GM12878 (cell line): ENCODE measurements at regions not wholly inside any gene's neighbourhood (a gene's known extent, or its start where the extent isn't known, plus 50 kb on each side); places are given as distances from the start of the nearest gene placed in this dataset.

Experiments used
- ATAC-seq: fragments of 200-7000 bp; cut with Tn5 transposase; 3 replicates; pipeline ENCODE4 v1.9.1; 2020; ENCODE audit warnings: mild to moderate bottlenecking, moderate library complexity
- BruUV-seq: library from RNA; stranded (reverse); fragments of 400-500 nt; replicated peaks from 2 replicates; lab custom pipeline; 2021; lab: Mats Ljungman, UMichigan
- CTCF ChIA-PET: fragments of 300-600 bp; sonication (Branson Sonifier 250); formaldehyde crosslinking; extraction: SDS; loops from one replicate; lab custom pipeline; 2021; ENCODE audit warnings: inconsistent platforms; lab: Yijun Ruan, JAX
- POLR2A ChIA-PET: fragments of 350-600 bp; formaldehyde crosslinking; extraction: SDS; loops from one replicate; lab custom pipeline; 2021; ENCODE audit warnings: inconsistent platforms; lab: Charles Lee
- RAD21 ChIA-PET: fragments of 300-600 bp; sonication (Branson Sonifier 250); formaldehyde crosslinking; loops from one replicate; lab custom pipeline; 2023; ENCODE audit warnings: antibody characterized with exemption; ENCODE audit not compliant: unreplicated experiment; lab: Charles Lee
- SMC1A ChIA-PET: fragments of 300-600 bp; sonication (Branson Sonifier 250); formaldehyde crosslinking; loops from one replicate; lab custom pipeline; 2023; ENCODE audit not compliant: unreplicated experiment, uncharacterized antibody; lab: Charles Lee
- DNase-seq: peaks from one replicate; pipeline ENCODE4 v3.0.0-alpha.2; 2011; ENCODE audit warnings: low read depth, low spot score
- FAIRE-seq: peaks from 3 replicates; lab custom pipeline; 2011; peaks lifted over from hg19 to GRCh38; lab: Jason Lieb, UNC
- H2AFZ ChIP-seq: 2 replicates; pipeline ENCODE4 v1.6.0; 2011; ENCODE audit warnings: low read depth, low read length, control low read depth; ENCODE audit not compliant: control insufficient read depth
- H3K27ac ChIP-seq: 2 replicates; pipeline ENCODE4 v1.5.1; 2011; ENCODE audit warnings: control low read depth; ENCODE audit not compliant: control insufficient read depth, insufficient read depth
- H3K27me3 ChIP-seq, 2 experiments: replicated peaks in 1 of 2; 2 replicates each; pipeline versions ENCODE4 v1.6.0 to v1.6.1; 2011; ENCODE audit warnings: low read length in 1 of 2; ENCODE audit not compliant: control insufficient read depth in 2 of 2, insufficient read depth in 2 of 2
- H3K36me3 ChIP-seq, 2 experiments: 2 replicates each; pipeline ENCODE4 v1.5.1; 2011; ENCODE audit warnings: low read length in 1 of 2; ENCODE audit not compliant: control insufficient read depth in 2 of 2, insufficient read depth in 2 of 2
- H3K4me1 ChIP-seq: 2 replicates; pipeline ENCODE4 v1.6.1; 2011; ENCODE audit warnings: mild to moderate bottlenecking, low read length, moderate library complexity, mixed read lengths; ENCODE audit not compliant: control insufficient read depth, insufficient read depth
- H3K4me2 ChIP-seq: 2 replicates; pipeline ENCODE4 v1.6.0; 2011; ENCODE audit warnings: control low read depth; ENCODE audit not compliant: control insufficient read depth, insufficient read depth
- H3K4me3 ChIP-seq: fragments of 200-600 bp; sonication (generic); 2 replicates; pipeline ENCODE4 v1.5.1; 2016
- H3K79me2 ChIP-seq: 2 replicates; pipeline ENCODE4 v1.6.0; 2011; ENCODE audit warnings: low read length; ENCODE audit not compliant: control insufficient read depth, insufficient read depth
- H3K9ac ChIP-seq: 2 replicates; pipeline ENCODE4 v1.8.0; 2011; ENCODE audit warnings: low read length, control low read depth, mixed read lengths; ENCODE audit not compliant: control insufficient read depth, insufficient read depth
- H3K9me3 ChIP-seq: replicated peaks from 3 replicates; pipeline ENCODE4 v1.5.1; 2011; ENCODE audit warnings: mild to moderate bottlenecking, low read length; ENCODE audit not compliant: control insufficient read depth, insufficient read depth
- H4K20me1 ChIP-seq: 2 replicates; pipeline ENCODE4 v1.6.0; 2011; ENCODE audit not compliant: control insufficient read depth, insufficient read depth
- ASH2L ChIP-seq: fragments of 300-600, 200-600 bp; sonication (generic); IDR thresholded peaks from 2 replicates; pipeline ENCODE4 v1.6.1; 2017; ENCODE audit warnings: low read depth, mild to moderate bottlenecking, borderline replicate concordance
- E2F4 ChIP-seq: IDR thresholded peaks from 2 replicates; pipeline ENCODE4 v1.6.1; 2012; ENCODE audit warnings: low read depth, low read length, improper control_type of control experiment
- EED ChIP-seq: sonication (generic); IDR thresholded peaks from 2 replicates; pipeline ENCODE4 v1.6.1; 2016; ENCODE audit warnings: antibody characterized with exemption, low read depth
- IKZF1 ChIP-seq: fragments of 450-650 bp; conservative IDR thresholded peaks from 2 replicates; pipeline ENCODE4 v1.6.1; 2017; ENCODE audit warnings: antibody characterized with exemption, mild to moderate bottlenecking
- JUNB ChIP-seq: IDR thresholded peaks from 2 replicates; pipeline ENCODE4 v1.6.1; 2016; ENCODE audit warnings: antibody characterized with exemption, mild to moderate bottlenecking
- MYB ChIP-seq: fragments of 150-350 bp; IDR thresholded peaks from 2 replicates; pipeline ENCODE4 v1.6.1; 2014; ENCODE audit warnings: mild to moderate bottlenecking, low read depth, low read length, borderline replicate concordance
- NR2C2 ChIP-seq: IDR thresholded peaks from 2 replicates; pipeline ENCODE4 v1.6.1; 2011; ENCODE audit warnings: borderline replicate concordance, low read depth; ENCODE audit not compliant: control insufficient read depth, insufficient read length
- PRDM15 ChIP-seq: fragments of 450-650 bp; formaldehyde crosslinking; IDR thresholded peaks from 2 replicates; pipeline ENCODE4 v1.4.0; 2020; ENCODE audit warnings: mild to moderate bottlenecking, moderate library complexity
- SIX5 ChIP-seq: IDR thresholded peaks from 2 replicates; pipeline ENCODE4 v1.6.1; 2011; ENCODE audit warnings: mild to moderate bottlenecking, low read depth, low read length, moderate library complexity; ENCODE audit not compliant: severe bottlenecking
- ZBED1 ChIP-seq: IDR thresholded peaks from 2 replicates; pipeline ENCODE4 v1.6.1; 2016; ENCODE audit warnings: borderline replicate concordance
- ZNF217 ChIP-seq: fragments of 450-650 bp; IDR thresholded peaks from 2 replicates; pipeline ENCODE4 v1.6.1; 2017; ENCODE audit warnings: antibody characterized with exemption, mild to moderate bottlenecking
- WGBS: methylation state at CpG from one replicate; pipeline ENCODE4 v1.1.6; 2016; ENCODE audit warnings: low lambda C conversion rate; ENCODE audit not compliant: insufficient replicate concordance, insufficient coverage; ENCODE audit errors: missing lambda C conversion rate; 5-methylcytosine and 5-hydroxymethylcytosine counted together
- in situ Hi-C: fragments of 300-500 bp; cut with MboI; formaldehyde crosslinking; loops from 9 replicates; pipeline ENCODE4 v1.14.3; 2018; ENCODE audit warnings: mixed read lengths
- intact Hi-C: fragments of 100-400 bp; cut with micrococcal nuclease; formaldehyde crosslinking; loops from one replicate; pipeline ENCODE4 v1.14.2; 2022; ENCODE audit not compliant: unreplicated experiment

DNA sequence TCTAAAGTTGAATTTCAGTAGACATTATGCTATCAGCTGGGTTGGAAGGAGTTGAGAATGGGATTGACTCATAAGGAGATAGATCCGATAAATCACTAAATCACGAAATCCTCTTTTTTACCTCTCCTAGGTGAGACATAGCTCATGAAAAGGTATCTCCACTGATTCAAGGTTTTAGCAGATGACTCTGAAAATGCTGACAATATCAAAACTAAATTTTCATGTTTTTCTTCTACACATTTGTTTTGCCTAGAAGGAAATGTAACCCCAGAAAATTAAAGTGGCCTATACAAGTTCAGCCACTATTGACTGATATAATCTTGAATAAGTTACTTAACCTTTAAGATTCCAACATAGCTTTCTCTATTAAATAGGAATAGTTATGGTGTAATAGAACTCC lies 82.2 kb upstream of the VWDE start:
- H3K36me3 ChIP-seq: no peaks in the 10 kb centered on the region
- CTCF ChIA-PET: interaction anchor here (5.0 kb wide), 1 partner anchor 27 kb away, joined by 33 read pairs; no protein-coding TSS in a partner anchor
- no peaks in the 10 kb centered on the region for H3K9me3 ChIP-seq
- H3K4me2 ChIP-seq: no peak overlapping the region
- H3K79me2 ChIP-seq: no peaks in the 10 kb centered on the region
- RAD21 ChIA-PET: interaction anchor here (1.0 kb wide), 1 partner anchor 27 kb away, joined by 3 read pairs; no protein-coding TSS in a partner anchor
- BruUV-seq: no TSS peak
- TF ChIP-seq E2F4: no peak
- no peak overlapping the region for H3K4me3 ChIP-seq
- WGBS: 58% methylated on average over 2 of the region's 2 CpGs
- DNase-seq (no peak), FAIRE-seq (no peak), ATAC-seq (no peak)
- intact Hi-C loops: no loop called here
- no peaks in the 10 kb centered on the region for H4K20me1 ChIP-seq
- SMC1A ChIA-PET: no interaction called here
- H3K4me1 ChIP-seq: no peaks in the 10 kb centered on the region
- POLR2A ChIA-PET: no interaction called here
- H3K27me3 ChIP-seq: no peaks in the 10 kb centered on the region
- no peak overlapping the region for H2AFZ ChIP-seq
- in situ Hi-C loops: loop anchor here (25.0 kb wide), 1 partner anchor 424 kb away; no protein-coding TSS in a partner anchor
- no peak overlapping the region for H3K27ac ChIP-seq
- H3K9ac ChIP-seq: no peak overlapping the region

DNA sequence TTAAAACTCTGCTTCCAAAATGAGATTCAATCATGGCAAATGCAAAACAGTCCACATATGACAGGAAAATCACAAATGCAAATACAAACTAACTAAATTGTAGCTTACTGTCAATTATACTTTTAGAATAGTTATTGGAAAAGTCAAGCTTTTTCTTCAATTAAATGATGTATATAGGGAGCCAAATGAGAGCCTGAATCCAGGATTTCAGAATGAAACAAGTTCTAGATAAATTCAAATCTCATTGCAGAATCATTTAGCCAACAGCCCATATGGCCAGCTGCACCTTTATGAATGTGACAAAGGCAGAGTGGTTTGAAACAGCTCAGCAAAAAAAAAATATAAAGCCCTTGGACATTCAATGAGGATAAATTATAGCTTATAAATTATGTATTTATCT lies 82.2 kb upstream of the SCIN start:
- in situ Hi-C loops (loop anchor here (25.0 kb wide), 1 partner anchor 426 kb away; no protein-coding TSS in a partner anchor), intact Hi-C loops (no loop called here)
- no peak for FAIRE-seq
- ATAC-seq: no peak
- Histone ChIP-seq H3K79me2 (no peaks in the 10 kb centered on the region), H3K27me3 (no peaks in the 10 kb centered on the region), H3K4me2 (no peak overlapping the region), H3K4me1 (no peaks in the 10 kb centered on the region), H4K20me1 (no peaks in the 10 kb centered on the region), H3K4me3 (no peak overlapping the region), H3K9ac (no peak overlapping the region), H2AFZ (no peak overlapping the region), H3K27ac (no peak overlapping the region), H3K36me3 (no peaks in the 10 kb centered on the region), H3K9me3 (no peaks in the 10 kb centered on the region)
- RAD21 ChIA-PET: interaction anchor here (1.2 to 1.6 kb wide), 2 partner anchors 30 to 52 kb away, joined by 7 to 12 read pairs; no protein-coding TSS in a partner anchor
- POLR2A ChIA-PET: no interaction called here
- BruUV-seq: no TSS peak
- no peak for DNase-seq
- SMC1A ChIA-PET: interaction anchor here (0.7 to 1.7 kb wide), 7 partner anchors 9 to 166 kb away, joined by 3 to 20 read pairs (median 4); no protein-coding TSS in a partner anchor
- CTCF ChIA-PET: interaction anchor here (0.6 to 1.9 kb wide), 7 partner anchors 13 to 1456 kb away, joined by 3 to 37 read pairs (median 3); no protein-coding TSS in a partner anchor
- TF ChIP-seq SIX5 (no peak), JUNB (no peak), PRDM15 (CRISPR knock-in tag) (no peak), EED (no peak), ZBED1 (no peak), ZNF217 (no peak), NR2C2 (no peak), ASH2L (no peak), IKZF1 (no peak), MYB (no peak)
